ENCODE measurements at regions not wholly inside any gene's neighbourhood (a gene's known extent, or its start where the extent isn't known, plus 50 kb on each side); places are given as distances from the start of the nearest gene placed in this dataset.

DNA sequence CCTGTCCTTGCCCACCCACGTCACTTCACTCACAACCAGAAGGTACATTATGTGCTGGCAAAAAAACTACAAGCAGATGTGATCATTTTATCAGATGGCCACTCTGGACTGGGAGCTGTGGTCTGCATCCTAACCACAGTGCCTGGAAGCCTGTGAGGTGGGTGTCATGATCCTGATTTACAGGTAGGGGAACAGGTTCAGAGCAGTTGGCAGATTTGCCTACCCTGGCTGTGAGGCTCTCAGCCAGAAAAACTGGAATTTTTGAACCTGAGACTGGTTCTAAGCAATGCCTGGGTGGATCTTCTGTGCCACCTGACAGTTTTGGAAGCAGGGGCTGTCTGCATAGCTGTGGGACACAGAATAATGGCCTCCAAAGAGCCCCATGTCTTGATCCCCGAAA is 150.8 kb downstream of the SYF2 start:
- no peak for DNase-seq (ENCODE audit: low read depth in 3 of 3)

DNA sequence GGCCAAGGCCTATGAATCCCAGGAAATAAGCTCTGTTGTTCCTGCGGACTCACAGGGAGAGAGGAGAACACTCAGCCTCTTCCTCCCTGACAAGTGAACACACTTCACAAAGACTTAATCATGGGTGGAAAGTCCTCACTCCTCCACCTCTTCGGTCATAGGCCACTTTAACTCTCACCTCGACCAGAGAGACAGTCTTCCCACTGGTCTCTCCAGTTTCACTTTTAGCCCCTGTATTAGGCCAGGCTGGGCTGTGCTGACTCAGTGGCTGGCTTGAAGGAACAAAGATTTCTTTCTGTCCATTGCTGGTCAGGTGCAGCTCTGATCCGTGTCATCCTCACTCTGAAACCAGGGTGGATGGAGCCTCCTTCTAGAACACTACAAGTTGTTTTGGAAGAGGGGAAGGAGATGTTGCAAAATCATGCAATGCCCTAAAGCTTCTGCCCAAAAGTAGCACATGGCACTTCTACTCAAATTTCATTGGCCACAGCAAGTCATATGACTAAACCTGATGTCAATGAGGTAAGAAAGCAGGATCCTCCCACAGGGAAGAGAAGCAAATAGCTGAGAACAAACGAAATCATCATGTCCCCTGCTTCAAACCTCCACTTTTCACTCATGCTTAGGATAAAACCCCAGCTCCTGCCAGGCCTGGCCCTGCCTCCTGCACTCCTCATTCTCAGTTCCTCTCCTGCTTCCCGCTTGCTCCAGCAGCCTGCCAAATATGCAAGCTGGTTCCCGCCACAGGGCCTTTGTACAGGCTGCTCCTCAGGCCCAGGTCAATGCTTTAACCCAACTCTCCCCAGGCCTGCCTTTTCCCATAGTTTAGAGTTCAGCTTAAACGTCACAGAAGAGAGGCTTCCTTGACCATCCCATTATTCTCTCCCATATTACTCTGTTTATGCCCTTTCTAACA is 150.5 kb upstream of the RUNX3 start:
- no peak for DNase-seq (ENCODE audit: low read depth in 3 of 3)

DNA sequence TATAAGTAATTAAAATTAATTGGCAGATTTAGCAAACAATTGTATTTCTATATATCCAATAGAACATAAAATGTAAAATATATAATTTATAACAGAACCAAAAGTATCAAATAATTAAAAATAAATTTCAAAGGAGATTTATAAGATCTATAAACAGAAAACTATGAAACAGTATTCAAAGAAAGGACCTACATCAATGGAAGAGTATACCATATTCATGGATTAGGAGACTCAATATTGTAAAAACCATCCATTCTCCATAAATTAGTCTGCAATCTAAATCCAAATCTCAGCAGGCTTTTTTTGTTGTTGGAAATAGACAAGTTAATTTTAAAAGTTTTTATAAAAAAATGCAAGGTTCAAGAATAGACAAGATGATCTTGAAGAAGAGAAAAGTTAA is 149.0 kb upstream of the RUNX3 start:
- no peak for DNase-seq (ENCODE audit: low read depth in 3 of 3)

DNA sequence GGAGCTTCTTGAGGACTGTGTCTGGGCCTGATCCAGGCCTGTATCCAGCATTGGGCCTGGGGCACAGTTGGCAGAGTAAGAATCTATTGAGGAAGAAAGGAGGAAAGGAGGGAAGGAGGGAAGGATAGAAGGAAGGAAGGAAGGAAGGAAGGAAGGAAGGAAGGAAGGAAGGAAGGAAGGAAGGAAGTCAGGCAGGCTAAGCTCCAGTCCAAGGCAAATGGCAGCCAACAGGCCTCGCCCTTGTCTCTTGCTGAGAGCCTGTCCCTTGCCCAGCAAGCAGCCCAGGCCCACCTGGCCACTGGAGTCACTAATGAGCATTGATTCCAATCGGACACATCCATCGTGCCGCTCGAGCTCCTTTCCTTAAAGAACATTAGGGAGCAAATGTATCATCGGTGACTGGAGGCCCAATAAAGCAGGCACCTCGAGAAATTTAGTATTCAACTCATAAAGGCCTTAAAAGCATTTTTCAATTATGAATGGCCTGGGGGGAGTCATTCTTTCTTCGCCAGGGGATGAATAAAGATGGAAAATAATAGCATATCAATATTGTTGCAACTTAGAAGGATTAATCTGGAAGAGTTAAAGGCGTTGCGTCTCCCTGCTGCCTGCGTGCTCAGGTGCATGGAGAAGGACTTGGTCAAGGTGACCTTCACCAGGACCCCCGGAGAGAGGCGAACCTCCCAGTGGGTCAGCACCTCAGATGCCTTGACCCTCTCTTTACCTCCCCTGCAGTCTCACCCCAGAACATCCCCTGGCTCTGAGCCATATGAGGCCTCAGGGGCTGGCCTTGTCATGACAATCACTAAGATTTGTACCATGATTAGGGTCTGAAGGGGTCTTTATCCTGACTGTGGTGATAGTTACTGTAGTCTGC is 144.5 kb upstream of the RUNX3 start:
- no peak for DNase-seq (ENCODE audit: low read depth in 3 of 3)

DNA sequence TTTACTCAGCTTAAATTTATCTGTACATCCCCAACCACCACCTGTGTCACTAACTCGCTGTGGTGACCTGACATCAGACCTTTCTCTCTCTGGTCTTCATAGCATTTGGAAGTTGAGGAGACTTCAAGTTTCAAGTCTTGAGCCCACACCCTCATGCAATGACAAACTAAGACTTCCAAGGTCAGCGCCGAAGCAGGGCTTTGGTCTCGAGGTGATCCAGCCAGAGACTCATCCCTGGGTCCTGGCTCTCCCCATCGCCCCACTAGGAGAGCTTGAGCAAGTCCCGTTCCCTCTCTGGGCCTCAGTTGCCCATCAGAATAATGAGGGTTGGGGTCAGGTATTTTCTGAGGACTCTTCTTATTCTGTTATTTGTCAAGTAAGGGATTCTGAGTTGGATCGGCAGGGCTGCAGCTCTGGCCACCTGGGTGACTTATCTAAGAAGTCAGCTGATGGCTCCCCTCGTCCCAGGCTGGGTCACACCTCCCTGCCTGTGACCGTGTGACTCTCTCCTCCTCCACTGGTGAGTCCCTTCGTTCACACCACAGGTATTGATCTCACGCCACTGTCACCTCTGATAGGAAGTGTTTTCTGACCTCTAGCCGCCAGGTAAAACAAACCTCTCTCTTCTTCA is 143.7 kb upstream of the RUNX3 start:
- DNase-seq (ENCODE audit: low read depth in 3 of 3): no peak

DNA sequence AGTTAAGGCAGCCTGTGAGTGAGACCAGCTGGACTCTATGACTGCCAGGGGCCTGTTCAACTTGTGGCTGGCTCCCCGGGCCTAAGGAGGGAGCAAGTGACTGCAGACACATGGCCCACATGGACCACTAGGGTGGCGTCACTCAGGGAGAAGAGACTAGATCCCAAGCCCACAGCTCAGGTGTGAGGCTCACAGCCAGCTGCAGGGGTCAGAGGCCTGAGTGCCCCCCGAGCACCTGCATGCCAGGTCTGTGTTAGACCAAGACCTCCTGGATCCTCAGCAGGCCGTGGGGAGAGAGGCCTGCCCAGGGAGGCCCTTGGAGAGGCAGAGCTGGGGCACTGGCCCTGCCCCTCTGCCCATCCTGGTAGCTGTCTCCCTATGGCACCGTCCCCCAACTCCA is 142.4 kb upstream of the RUNX3 start:
- DNase-seq (ENCODE audit: low read depth in 3 of 3): no peak

DNA sequence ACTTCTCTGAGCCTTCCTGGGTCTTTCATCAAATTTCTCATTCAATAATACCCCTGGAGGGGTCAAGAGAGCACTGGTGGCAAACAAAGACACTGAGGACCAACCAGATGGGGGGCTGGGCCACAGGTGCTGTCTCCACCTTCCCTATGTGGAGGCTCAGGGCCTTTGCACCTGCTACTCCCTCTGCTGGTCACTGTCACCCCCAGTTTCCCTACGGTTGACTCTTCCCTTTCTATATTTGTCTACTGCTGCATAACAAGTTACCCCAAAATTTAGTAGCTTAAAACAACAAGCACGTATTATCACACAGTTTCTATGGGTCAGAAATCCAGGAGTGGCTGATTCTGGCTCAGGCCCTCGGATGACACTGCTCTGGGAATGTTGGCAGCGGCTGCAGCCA is 138.8 kb upstream of the RUNX3 start:
- no peak for DNase-seq (ENCODE audit: low read depth in 3 of 3)

DNA sequence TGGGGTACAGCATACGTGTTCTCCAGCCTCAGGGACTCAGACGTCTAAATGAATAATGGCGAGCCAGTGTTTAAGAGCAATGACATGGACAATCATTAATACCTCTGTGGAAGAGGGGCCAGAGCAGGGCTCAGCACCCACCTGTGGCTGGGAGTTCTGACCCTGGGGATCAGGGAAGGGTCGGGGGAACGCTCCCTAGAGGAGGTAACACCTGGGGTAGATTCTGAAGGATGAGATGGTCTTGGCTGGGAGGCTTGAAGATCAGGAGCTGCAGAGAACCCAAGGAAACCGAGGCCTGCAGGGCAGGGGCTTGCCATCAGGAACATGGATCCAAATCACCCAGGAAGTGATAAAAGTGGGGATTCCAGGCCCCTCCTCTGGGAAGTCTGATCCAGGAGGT is 138.2 kb upstream of the RUNX3 start:
- DNase-seq (ENCODE audit: low read depth in 3 of 3): no peak

DNA sequence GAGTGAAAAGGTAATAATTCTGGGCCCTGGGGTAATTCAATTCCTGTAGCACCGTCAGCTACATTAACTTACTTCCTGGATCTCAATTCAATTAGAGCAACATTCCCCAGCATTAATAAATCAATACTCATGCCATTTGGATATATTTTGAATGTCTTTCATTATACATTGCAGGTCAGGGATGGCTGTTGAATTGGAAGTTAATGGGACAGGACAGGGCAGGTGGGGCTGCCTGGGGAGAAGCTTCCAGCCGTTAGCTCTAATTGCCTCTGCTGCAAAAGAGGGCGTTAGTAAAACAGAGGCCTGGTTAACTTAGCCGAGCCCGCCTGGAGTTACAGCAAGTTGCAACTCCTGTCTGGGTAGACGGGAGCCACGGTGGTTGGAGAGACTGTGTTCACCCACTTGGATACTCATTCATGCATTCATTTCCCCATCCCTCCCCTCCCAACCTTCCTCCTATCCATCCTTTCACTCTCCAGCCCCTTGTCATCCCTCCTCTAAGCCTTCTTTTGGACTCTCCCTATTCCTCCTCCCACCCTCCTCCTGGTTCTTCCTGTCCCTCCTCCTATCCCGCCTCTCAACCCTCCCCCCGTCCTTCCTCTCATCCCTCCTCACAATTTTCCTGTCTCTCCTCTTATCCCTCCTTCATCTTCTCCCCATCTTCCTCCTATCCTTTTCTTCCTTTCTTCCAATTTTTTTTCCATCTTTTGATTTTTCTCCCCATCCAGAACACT is 137.6 kb upstream of the RUNX3 start:
- DNase-seq (ENCODE audit: low read depth in 3 of 3): no peak

DNA sequence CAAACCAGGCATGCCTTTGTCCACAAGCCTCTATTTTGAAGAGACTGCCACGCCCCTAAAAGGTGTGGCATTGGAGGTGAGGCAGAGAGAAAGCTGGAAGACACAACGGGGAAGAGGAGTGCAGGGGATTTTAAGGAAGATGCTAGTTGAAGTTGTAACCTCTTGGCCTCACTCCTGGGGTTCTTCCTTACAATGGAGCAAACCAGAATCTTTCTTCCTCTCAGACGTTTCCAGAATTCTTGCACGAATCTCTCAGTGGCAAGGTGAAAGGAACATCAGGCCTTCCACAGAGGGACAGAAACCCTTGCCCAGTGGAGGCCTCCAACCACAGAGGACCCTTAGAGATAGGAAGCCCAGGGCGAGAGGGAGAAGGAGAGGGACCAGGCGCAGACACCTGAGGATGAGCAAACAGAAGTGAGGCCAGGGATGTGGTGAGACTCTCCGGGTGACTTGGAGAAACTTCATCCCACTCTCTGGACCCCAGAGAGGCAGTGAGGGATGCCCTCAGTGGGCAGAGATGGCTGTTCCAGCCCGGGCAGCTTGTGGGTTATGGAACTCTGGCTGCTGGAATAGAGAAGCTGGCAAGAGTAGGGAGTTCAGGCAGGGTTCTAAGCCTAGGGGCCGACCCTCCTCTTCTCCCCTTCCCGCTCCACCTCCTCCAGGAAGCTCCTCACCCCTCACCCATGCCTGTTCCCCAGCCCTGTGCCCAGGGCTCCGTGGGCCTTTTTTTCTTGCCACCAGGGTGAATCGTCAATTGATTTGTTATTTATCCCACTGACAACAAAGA is 136.8 kb upstream of the RUNX3 start:
- no peak for DNase-seq (ENCODE audit: low read depth in 3 of 3)

DNA sequence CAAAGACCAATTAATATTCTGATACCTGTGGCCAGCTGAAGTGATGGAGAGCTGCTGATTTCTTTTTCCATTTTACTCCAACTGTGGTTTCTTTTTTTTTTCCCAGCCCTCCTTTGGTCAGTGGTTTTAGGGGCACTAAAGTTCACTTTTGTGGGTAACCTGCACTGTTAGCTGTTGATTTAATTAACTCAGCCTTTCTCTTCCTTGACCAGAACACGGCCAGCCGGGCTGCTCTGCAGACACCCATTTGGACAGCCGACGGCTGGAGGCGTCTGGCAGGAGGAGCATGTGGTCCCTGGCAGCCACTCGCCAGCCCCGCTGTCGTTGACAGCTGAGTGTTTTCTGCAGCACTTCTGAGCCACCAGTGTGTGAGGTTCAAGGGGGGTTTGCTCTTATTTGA is 136.2 kb upstream of the RUNX3 start:
- DNase-seq (ENCODE audit: low read depth in 3 of 3): no peak

DNA sequence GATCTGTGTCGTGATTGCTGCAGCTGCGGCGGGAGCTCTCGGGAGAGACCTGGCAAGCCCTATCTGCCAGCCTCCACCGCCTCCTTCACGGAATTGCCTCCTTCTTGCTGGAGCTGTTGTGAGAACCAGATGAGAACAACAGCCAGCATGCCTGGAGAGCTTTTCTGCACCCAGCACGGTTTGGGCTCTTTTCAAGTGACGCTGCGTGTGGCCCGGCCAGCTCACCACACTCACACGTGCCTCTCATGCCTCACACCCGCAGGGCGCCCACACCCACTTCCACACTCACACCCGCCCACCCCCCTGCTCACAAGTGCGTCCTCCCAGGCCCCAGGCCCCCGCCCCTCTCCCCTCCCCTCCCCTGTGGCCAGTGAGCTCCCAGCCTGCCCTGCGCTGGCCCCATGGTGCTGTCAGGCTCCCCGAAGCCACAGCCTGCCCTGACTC is 135.7 kb upstream of the RUNX3 start:
- no peak for DNase-seq (ENCODE audit: low read depth in 3 of 3)

DNA sequence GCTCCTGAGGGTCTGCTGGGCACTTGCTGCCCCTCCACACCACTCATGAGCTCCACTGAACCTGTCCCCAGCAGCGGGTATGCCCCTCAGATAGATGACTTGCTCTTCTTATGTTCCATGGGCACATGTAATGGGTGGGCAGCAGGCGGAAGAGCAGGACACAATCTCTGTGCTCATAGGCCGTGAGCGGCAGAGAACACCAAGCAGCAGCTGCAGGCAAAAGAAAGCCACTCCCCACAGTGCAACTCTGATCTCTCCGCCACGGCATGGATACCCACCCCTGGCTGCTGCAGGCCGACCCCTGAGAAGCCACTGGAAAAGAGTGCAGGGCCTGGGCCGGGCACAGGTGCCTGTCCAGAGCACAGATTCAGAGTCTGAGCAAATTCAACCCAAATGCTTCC is 135.2 kb upstream of the RUNX3 start:
- DNase-seq (ENCODE audit: low read depth in 3 of 3): no peak

DNA sequence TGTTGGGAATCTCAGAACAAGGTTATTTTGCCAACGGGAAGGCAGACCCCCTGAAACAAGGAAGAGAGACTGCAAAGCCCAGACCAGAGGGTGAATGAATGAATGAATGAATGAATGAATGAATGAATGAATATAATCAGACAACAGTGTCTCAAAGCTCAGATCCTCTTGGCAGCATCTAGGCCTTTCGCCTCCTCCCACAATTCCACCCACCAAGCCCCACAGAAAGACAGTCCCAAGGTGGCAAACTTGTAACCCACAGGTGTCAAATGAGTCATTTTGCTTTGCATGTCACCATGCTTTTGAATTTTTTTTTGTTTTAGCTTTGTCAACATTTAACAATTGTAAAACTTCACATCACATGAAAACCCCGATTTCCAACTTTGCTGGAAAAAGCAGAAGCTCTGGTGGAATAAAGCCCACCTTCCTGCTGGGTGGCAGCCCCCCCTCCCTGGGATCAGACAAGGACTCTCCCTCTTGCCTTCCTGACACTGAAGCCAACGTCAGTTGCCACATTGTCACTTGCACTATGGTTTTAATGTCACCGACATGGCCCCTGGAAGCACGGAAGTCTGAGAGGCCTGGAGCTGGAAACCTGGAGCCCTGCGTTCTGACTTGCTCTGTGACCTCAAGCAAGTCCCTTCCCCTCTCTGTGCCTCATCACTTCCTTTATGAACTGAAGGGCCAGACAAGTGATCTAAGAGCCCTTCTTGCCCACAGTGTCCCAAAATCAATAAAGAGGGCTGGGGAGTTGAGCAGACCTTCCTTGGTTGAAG is 134.6 kb upstream of the RUNX3 start:
- DNase-seq (ENCODE audit: low read depth in 3 of 3): no peak

DNA sequence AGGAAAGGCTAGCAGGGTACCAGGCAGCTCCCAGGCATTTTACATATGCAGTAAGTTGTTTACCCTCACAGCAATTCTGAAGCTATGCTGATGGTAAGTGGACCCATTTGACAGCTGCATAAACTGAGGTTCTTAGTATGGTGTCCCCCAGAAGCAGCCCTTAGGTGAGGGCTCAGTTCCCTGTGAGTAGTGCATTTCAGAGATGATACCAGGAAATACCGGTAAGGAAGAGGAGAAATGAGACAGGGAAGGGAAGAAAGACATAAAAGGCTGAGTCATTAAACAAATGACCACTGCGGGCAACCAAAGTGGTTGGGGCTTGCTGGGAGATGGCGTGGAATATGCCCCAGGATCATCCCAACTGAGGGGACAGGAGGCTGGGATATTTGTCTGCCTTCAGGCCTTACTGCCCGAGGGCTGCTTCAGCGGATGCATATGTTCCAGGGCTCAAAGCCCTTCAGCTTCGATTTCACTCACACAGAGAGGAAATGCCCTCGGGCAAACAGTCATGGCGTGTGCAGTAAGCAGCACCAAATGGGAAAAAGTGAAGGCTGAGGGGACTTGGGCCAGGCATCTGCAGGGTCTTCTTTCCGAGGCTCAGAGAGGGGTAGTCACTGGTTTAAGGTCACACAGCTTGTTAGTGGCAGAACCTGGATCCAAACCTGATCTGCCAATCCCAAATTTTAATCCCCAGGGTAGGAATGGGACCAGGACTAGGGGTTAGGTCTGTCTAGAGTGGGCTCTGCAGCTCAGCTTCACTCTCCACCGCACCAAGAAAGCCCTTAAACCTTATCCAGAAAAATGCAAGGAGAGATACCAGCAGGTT is 133.7 kb upstream of the RUNX3 start:
- no peak for DNase-seq (ENCODE audit: low read depth in 3 of 3)

DNA sequence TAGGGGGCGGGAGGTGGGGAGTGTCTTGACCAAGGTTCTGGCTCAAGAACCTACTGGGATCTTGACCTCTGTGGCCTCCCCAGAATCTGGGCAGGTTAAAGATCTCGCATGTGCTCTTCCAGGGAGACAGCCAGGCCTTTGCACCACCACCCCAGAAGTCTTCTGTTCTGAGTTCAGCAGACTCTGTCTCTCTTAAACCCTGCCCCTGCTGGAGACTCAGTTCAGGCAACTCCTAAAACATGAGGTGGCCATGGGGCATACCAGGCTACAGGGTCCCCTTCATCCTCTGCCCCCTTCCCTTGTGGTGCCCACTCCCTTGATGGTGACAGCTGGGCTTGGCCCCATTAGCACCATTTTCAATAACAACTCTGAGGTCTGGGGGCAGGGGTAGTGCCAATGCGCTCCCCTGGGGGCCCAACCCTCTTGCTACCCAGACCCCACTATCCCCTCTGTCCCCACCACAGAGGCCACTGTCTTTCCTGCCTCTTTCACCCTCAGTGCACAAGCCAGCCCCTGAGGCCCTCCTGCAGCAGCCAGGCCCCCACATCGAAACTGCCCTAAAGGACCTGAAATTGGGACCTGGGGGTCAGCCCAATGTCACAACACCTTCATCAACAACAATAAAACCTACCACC is 132.7 kb upstream of the RUNX3 start:
- no peak for DNase-seq (ENCODE audit: low read depth in 3 of 3)

DNA sequence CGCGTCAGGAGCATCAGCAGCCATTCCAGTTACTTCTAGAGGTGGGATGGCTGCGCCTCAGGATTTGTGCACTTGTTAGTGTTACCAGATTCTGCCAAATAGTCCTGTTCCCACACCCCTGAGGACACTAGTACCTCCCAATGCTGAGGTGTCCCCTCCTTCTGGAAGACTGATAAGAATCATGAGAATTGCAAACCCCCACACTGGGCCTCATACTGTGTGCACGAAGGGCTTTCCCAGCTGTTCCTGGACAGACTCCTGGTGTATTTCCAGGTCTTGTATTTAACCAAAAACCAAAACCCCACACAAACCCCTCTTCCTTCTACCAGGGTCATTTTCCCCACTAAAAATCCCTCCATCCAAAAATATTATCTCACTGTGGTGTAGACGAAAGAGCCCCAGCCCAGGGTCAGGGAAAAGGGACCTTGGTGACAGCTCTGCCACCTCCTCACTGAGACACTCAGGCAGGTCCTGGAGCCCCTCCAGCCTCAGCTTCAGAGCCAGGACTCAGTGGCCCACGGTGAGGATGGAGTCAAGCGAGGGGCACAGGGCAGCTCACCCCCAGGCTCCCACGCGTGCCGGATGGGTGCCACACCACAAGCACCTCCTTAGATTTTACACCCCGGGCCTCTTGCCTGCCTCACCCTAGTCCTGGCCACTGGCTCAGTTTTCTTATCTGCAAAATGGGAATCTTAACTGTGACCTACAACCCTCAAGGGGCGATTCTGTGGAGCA is 131.4 kb upstream of the RUNX3 start:
- no peak for DNase-seq (ENCODE audit: low read depth in 3 of 3)

DNA sequence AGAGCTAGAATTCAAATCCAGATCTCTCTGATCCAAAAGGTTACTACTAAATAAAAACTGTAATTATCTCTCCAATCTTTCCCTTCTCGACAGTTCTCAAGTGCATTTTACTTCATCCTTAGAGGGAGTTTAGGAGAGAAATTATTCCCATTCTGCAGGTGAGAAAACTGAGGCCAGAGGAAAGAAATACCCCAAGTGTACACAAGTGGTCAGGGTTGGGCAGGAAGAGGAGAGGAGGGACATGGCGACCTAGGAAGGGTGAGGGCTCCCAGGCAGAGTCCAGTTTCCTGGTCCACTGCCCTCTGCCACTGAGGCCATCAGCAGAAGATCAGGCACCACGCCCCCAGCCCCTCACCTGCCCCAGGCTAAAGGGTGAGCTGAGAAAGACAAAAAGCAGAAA is 127.1 kb upstream of the RUNX3 start:
- no peak for DNase-seq (ENCODE audit: low read depth in 3 of 3)
